HFFc6 (cell line): ENCODE measurements at regions not wholly inside any gene's neighbourhood (a gene's known extent, or its start where the extent isn't known, plus 50 kb on each side); places are given as distances from the start of the nearest gene placed in this dataset.

ENCODE experiments used
- DNase-seq: peaks from one replicate; pipeline ENCODE4 v3.0.0-alpha.2; 2018
- H3K27ac Mint-ChIP-seq: 2 replicates; pipeline ENCODE4 v1.8.0; 2020; ENCODE audit warnings: mild to moderate bottlenecking, mixed read lengths
- H3K27me3 Mint-ChIP-seq: 2 replicates; pipeline ENCODE4 v1.8.0; 2021; ENCODE audit warnings: mild to moderate bottlenecking, moderate library complexity, mixed read lengths; ENCODE audit not compliant: insufficient read depth
- H3K36me3 Mint-ChIP-seq: 2 replicates; pipeline ENCODE4 v1.8.0; 2021; ENCODE audit warnings: low read depth, mixed read lengths
- H3K4me1 Mint-ChIP-seq: 2 replicates; pipeline ENCODE4 v1.8.0; 2020; ENCODE audit warnings: low read depth, mixed read lengths
- H3K4me3 Mint-ChIP-seq: 2 replicates; pipeline ENCODE4 v1.8.0; 2020; ENCODE audit warnings: mild to moderate bottlenecking, moderate library complexity, mixed read lengths
- H3K9me3 Mint-ChIP-seq: 2 replicates; pipeline ENCODE4 v1.8.0; 2020; ENCODE audit warnings: mild to moderate bottlenecking, mixed read lengths
- CTCF ChIP-seq: fragments of 200-600 bp; sonication (generic); IDR thresholded peaks from 2 replicates; pipeline ENCODE4 v1.5.0; 2021; ENCODE audit warnings: antibody characterized with exemption, mild to moderate bottlenecking

DNA sequence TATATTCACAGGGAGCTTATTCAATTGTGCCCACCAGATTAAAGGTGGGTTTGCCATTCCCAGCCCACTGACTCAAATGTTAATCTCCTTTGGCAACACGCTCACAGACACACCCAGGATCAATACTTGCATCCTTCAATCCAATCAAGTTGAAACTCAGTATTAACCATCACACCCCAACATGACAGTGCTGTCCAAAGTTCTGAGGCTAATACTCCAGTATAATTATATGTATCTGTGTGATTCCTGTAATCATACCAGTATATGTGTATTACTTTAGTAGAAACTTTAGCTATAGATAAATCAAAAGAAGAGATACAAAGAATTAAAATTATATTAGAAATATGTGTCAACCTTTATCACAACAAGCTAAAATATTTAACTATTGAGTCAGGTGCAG lies 1166.0 kb downstream of the ZPLD1 start:
- no peak overlapping the region for H3K4me3 Mint-ChIP-seq
- no peak for TF ChIP-seq CTCF
- H3K4me1 Mint-ChIP-seq = no peaks in the 10 kb centered on the region
- H3K36me3 Mint-ChIP-seq = no peaks in the 10 kb centered on the region
- H3K9me3 Mint-ChIP-seq = peaks cover 44% of the 10 kb centered on the region
- no peak for DNase-seq
- H3K27me3 Mint-ChIP-seq = no peaks in the 10 kb centered on the region; the same call in 1 of the 2 replicates
- H3K27ac Mint-ChIP-seq = no peak overlapping the region

- H3K9me3 Mint-ChIP-seq = peaks cover 46% of the 10 kb centered on the region
- no peak overlapping the region for H3K27ac Mint-ChIP-seq
- no peaks in the 10 kb centered on the region for H3K36me3 Mint-ChIP-seq
These were observed 1166.9 kb downstream of the ZPLD1 start for GRCh38 chr3:103601666-103602065.

DNA sequence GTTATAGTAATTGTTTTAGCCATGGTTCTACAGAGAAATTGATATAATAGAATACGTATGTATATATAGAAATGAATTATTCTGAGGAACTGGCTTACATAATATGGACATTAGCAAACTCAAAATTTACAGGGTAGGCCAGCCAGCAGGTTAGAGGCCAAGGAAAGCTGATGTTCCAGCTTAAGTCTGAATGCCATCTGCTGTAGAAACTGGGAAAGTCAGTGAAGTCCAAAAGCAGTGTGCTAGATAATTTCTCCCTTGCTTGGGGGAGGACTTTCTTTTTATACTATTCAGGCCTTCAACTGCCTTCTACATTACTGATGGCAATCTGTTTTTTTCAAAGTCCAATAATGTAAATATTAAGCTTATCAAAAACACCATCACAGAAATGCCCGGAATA lies 1174.7 kb downstream of the ZPLD1 start:
- TF ChIP-seq CTCF = no peak
- no peak for DNase-seq
- Mint-ChIP-seq H3K4me1 (no peaks in the 10 kb centered on the region), H3K4me3 (no peak overlapping the region), H3K36me3 (0 out of 2 replicates have a peak, but pooled peaks cover under 1% of the 10 kb centered on the region), H3K27me3 (no peaks in the 10 kb centered on the region), H3K9me3 (peaks cover 22% of the 10 kb centered on the region), H3K27ac (no peak overlapping the region)

More at GRCh38 chr3:103601666-103602065, 1166.9 kb downstream of the ZPLD1 start:
- no peaks in the 10 kb centered on the region for H3K4me1 Mint-ChIP-seq
- no peaks in the 10 kb centered on the region; the same call in 1 of the 2 replicates for H3K27me3 Mint-ChIP-seq
- no peak for DNase-seq
- TF ChIP-seq CTCF = no peak
- H3K4me3 Mint-ChIP-seq = no peak overlapping the region

- Mint-ChIP-seq H3K4me3 (no peak overlapping the region), H3K36me3 (0 out of 2 replicates have a peak, but pooled peaks cover 4% of the 10 kb centered on the region), H3K27ac (no peak overlapping the region), H3K27me3 (no peaks in the 10 kb centered on the region), H3K9me3 (peaks cover 24% of the 10 kb centered on the region), H3K4me1 (no peaks in the 10 kb centered on the region)
- TF ChIP-seq CTCF = no peak
- DNase-seq = no peak
These were observed 1178.8 kb downstream of the ZPLD1 start for GRCh38 chr3:103613397-103614156.

DNA sequence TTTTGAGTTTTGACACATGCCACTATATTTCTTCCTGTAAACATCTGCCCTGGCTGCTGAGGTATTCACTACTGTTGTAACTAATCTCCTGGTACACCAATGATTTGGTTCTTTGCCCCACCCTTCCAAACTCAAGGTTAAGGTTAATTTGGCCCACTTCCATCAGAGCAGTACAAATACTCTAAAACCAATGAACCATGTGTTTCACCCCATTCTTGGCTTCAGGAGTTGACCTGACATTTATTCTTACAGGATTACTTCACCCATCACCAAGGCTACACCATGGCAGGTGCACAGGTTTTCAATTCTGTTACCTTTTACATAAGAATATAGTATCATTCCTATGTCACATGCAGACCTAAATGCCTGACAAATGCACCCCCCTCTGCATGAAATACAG lies 1179.9 kb downstream of the ZPLD1 start:
- no peak for DNase-seq
- Mint-ChIP-seq H3K36me3 (0 out of 2 replicates have a peak, but pooled peaks cover 4% of the 10 kb centered on the region), H3K27ac (no peak overlapping the region), H3K4me3 (no peak overlapping the region), H3K27me3 (no peaks in the 10 kb centered on the region), H3K4me1 (no peaks in the 10 kb centered on the region), H3K9me3 (peaks cover 24% of the 10 kb centered on the region)
- TF ChIP-seq CTCF = no peak
